OCI-LY7 (cell line): ENCODE measurements at regions not wholly inside any gene's neighbourhood (a gene's known extent, or its start where the extent isn't known, plus 50 kb on each side); places are given as distances from the start of the nearest gene placed in this dataset.

Experiments used
- BruUV-seq: library from RNA; stranded (reverse); fragments of 400-500 nt; replicated peaks from 2 replicates; lab custom pipeline; 2021; lab: Mats Ljungman, UMichigan
- CTCF ChIA-PET: fragments of 300-600 bp; sonication (Branson Sonifier 250); formaldehyde crosslinking; loops from one replicate; lab custom pipeline; 2022; ENCODE audit warnings: antibody characterized with exemption; ENCODE audit not compliant: unreplicated experiment; lab: Charles Lee
- POLR2A ChIA-PET: fragments of 300-600 bp; sonication (Branson Sonifier 250); formaldehyde crosslinking; loops from one replicate; lab custom pipeline; 2022; ENCODE audit warnings: antibody characterized with exemption; lab: Charles Lee
- DNase-seq: peaks from one replicate; pipeline ENCODE4 v3.0.0-alpha.2; 2015; ENCODE audit warnings: low spot score
- H2AFZ ChIP-seq: fragments of 200-600 bp; sonication (generic), shearing (Covaris generic); 2 replicates; pipeline ENCODE4 v1.6.1; 2014; ENCODE audit warnings: mild to moderate bottlenecking, antibody characterized with exemption, low read length, moderate library complexity
- H3K27ac ChIP-seq: fragments of 200-600 bp; sonication (generic); 2 replicates; pipeline ENCODE4 v1.5.1; 2014; ENCODE audit warnings: mixed run types, low read depth, mild to moderate bottlenecking, moderate library complexity, low read length, inconsistent platforms; ENCODE audit not compliant: poor library complexity, severe bottlenecking
- H3K36me3 ChIP-seq: fragments of 200-600 bp; sonication (generic); 2 replicates; pipeline ENCODE4 v1.6.1; 2014; ENCODE audit warnings: mild to moderate bottlenecking, antibody characterized with exemption, low read length, moderate library complexity, mixed read lengths; ENCODE audit not compliant: insufficient read depth
- H3K4me1 ChIP-seq: fragments of 200-600 bp; sonication (generic); 2 replicates; pipeline ENCODE4 v1.5.1; 2014; ENCODE audit warnings: mild to moderate bottlenecking, low read length; ENCODE audit not compliant: insufficient read depth, poor library complexity, severe bottlenecking
- H3K4me2 ChIP-seq: fragments of 200-600 bp; sonication (generic); 2 replicates; pipeline ENCODE4 v1.6.1; 2014; ENCODE audit warnings: mild to moderate bottlenecking, low read length
- H3K4me3 ChIP-seq: fragments of 200-600 bp; sonication (generic); 2 replicates; pipeline ENCODE4 v1.5.1; 2014; ENCODE audit warnings: mild to moderate bottlenecking, low read depth, low read length; ENCODE audit not compliant: poor library complexity, severe bottlenecking
- H3K79me2 ChIP-seq: fragments of 200-600 bp; sonication (generic); 2 replicates; pipeline ENCODE4 v1.6.1; 2016; ENCODE audit warnings: low read depth, mild to moderate bottlenecking, low read length, moderate library complexity, mixed read lengths; ENCODE audit not compliant: insufficient read depth
- H3K9me2 ChIP-seq: fragments of 200-600 bp; sonication (generic); 2 replicates; pipeline ENCODE4 v1.6.1; 2016; ENCODE audit warnings: mild to moderate bottlenecking, low read length, mixed read lengths; ENCODE audit not compliant: insufficient read depth
- H3K9me3 ChIP-seq: fragments of 200-600 bp; sonication (generic); 2 replicates; pipeline ENCODE4 v1.6.1; 2014; ENCODE audit warnings: mild to moderate bottlenecking, mixed run types, low read length, mixed read lengths
- H4K20me1 ChIP-seq: fragments of 200-600 bp; sonication (generic); 2 replicates; pipeline ENCODE4 v1.6.1; 2014; ENCODE audit warnings: mild to moderate bottlenecking, antibody characterized with exemption, low read length, moderate library complexity, mixed read lengths; ENCODE audit not compliant: insufficient read depth
- EZH2phosphoT487 ChIP-seq: fragments of 200-600 bp; sonication (generic); IDR thresholded peaks from 2 replicates; pipeline ENCODE4 v1.6.1; 2018; ENCODE audit warnings: low read depth, borderline replicate concordance, mild to moderate bottlenecking, mixed run types, antibody characterized with exemption, low read length, moderate library complexity, mixed read lengths
- intact Hi-C: fragments of 100-400 bp; cut with micrococcal nuclease; formaldehyde crosslinking; loops from one replicate; pipeline ENCODE4 v1.10.0; 2022; ENCODE audit not compliant: unreplicated experiment
- TF ChIP-seq, protein P1 (sequence below): fragments of 200-600 bp; sonication (generic); conservative IDR thresholded peaks from 2 replicates; pipeline ENCODE4 v1.5.1; 2014; ENCODE audit warnings: mild to moderate bottlenecking, antibody characterized with exemption, low read length, moderate library complexity, mixed read lengths

- Histone ChIP-seq H3K4me2 (no peak overlapping the region), H2AFZ (no peak overlapping the region), H3K9me2 (no peaks in the 10 kb centered on the region), H3K9me3 (no peaks in the 10 kb centered on the region), H3K4me1 (peaks cover 16% of the 10 kb centered on the region), H3K4me3 (no peak overlapping the region), H4K20me1 (no peaks in the 10 kb centered on the region), H3K79me2 (no peaks in the 10 kb centered on the region), H3K36me3 (no peaks in the 10 kb centered on the region), H3K27ac (no peak overlapping the region)
- no peak for TF ChIP-seq EZH2phosphoT487
- TF ChIP-seq, protein P1, sequence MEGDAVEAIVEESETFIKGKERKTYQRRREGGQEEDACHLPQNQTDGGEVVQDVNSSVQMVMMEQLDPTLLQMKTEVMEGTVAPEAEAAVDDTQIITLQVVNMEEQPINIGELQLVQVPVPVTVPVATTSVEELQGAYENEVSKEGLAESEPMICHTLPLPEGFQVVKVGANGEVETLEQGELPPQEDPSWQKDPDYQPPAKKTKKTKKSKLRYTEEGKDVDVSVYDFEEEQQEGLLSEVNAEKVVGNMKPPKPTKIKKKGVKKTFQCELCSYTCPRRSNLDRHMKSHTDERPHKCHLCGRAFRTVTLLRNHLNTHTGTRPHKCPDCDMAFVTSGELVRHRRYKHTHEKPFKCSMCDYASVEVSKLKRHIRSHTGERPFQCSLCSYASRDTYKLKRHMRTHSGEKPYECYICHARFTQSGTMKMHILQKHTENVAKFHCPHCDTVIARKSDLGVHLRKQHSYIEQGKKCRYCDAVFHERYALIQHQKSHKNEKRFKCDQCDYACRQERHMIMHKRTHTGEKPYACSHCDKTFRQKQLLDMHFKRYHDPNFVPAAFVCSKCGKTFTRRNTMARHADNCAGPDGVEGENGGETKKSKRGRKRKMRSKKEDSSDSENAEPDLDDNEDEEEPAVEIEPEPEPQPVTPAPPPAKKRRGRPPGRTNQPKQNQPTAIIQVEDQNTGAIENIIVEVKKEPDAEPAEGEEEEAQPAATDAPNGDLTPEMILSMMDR, result no peak
- POLR2A ChIA-PET, result interaction anchor here (0.6 to 0.9 kb wide), 3 partner anchors 36 to 201 kb away, joined by 3 to 6 read pairs (median 5); no protein-coding TSS in a partner anchor
- intact Hi-C loops, result no loop called here
- CTCF ChIA-PET, result no interaction called here
- no peak for DNase-seq
- no TSS peak for BruUV-seq
Observed at GRCh38 chr10:6915307-6915706, 335.2 kb upstream of the PRKCQ start.

- POLR2A ChIA-PET, result interaction anchor here (0.6 to 1.1 kb wide), 2 partner anchors 41 to 1253 kb away, joined by 3 read pairs; no protein-coding TSS in a partner anchor
- Histone ChIP-seq H3K4me1 (peaks cover 13% of the 10 kb centered on the region), H3K79me2 (no peaks in the 10 kb centered on the region), H3K4me2 (no peak overlapping the region), H4K20me1 (no peaks in the 10 kb centered on the region), H3K27ac (no peak overlapping the region), H2AFZ (no peak overlapping the region), H3K4me3 (no peak overlapping the region), H3K9me3 (no peaks in the 10 kb centered on the region), H3K9me2 (no peaks in the 10 kb centered on the region), H3K36me3 (no peaks in the 10 kb centered on the region)
- DNase-seq, result no peak
- intact Hi-C loops, result no loop called here
- no peak for TF ChIP-seq EZH2phosphoT487
- TF ChIP-seq, protein P1, result no peak
- CTCF ChIA-PET, result no interaction called here
- BruUV-seq, result no TSS peak
Observed at GRCh38 chr10:6912929-6913328, 332.9 kb upstream of the PRKCQ start.

GRCh38 chr10:6912424-6912823, 332.3 kb upstream of the PRKCQ start:
- Histone ChIP-seq H3K9me3 (no peaks in the 10 kb centered on the region), H3K4me1 (peaks cover 13% of the 10 kb centered on the region), H3K4me2 (no peak overlapping the region), H3K9me2 (no peaks in the 10 kb centered on the region), H3K79me2 (no peaks in the 10 kb centered on the region), H2AFZ (no peak overlapping the region), H3K36me3 (no peaks in the 10 kb centered on the region), H3K4me3 (no peak overlapping the region), H3K27ac (no peak overlapping the region), H4K20me1 (no peaks in the 10 kb centered on the region)
- no TSS peak for BruUV-seq
- intact Hi-C loops, result no loop called here
- CTCF ChIA-PET, result no interaction called here
- POLR2A ChIA-PET, result interaction anchor here (0.6 to 1.1 kb wide), 2 partner anchors 42 to 1254 kb away, joined by 3 read pairs; no protein-coding TSS in a partner anchor
- no peak for TF ChIP-seq EZH2phosphoT487
- TF ChIP-seq, protein P1, result no peak
- DNase-seq, result no peak
